ENCODE measurements at regions not wholly inside any gene's neighbourhood (a gene's known extent, or its start where the extent isn't known, plus 50 kb on each side); places are given as distances from the start of the nearest gene placed in this dataset.
"Not testable (repeated sequence)": the region's sequence is repeated elsewhere in the genome, so short reads cannot be mapped to it uniquely, and the experiment has no call there.

DNA sequence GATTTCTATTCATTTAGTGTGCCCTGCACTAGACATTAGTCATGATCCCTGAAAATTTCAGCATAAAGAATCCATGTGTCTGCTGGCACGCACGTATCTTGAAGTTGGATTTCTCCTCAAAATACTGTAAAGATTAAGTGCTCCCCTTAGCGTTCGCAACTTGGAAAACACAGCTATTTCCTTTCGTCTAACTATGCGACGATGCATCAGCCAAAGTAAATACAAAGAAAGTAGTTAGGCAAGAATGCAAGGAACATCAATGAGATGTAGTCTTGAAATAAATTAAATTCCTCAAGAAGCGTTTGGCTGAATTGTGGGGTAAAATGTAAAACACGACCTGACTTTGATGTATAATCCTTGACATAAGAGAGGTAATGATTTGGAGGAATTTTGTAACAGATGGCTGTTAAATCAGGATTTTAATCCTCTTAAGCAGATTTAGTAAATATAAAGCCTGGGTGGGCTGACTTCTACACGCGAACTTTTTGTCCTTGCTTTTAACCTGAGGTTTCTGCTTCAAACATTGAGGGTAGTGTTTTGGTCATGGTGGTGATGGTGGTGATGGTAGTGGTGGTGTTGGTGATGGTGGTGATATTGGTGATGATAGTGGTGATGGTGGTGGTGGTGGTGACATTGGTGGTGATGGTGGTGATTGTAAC lies 88.2 kb downstream of the FOXF2 start:
- no peak overlapping the region for H3K27ac Mint-ChIP-seq
- no peaks in the 10 kb centered on the region for H3K36me3 Mint-ChIP-seq
- no peak overlapping the region for H3K4me3 Mint-ChIP-seq
- H3K4me1 Mint-ChIP-seq, result no peaks in the 10 kb centered on the region
- H3K9me3 Mint-ChIP-seq, result no peaks in the 10 kb centered on the region
- DNase-seq (ENCODE audit: low spot score in 2 of 2) (no peak), ATAC-seq (no peak)

GRCh38 chr6:1478163-1478826 lies 88.9 kb downstream of the FOXF2 start:
- DNase-seq (ENCODE audit: low spot score in 2 of 2); H3K4me3 Mint-ChIP-seq; ATAC-seq; H3K9me3 Mint-ChIP-seq; H3K4me1 Mint-ChIP-seq; H3K36me3 Mint-ChIP-seq; H3K27ac Mint-ChIP-seq: not testable (repeated sequence)

GRCh38 chr6:1479095-1479494 lies 89.7 kb downstream of the FOXF2 start:
- no peak overlapping the region for H3K27ac Mint-ChIP-seq
- DNase-seq (ENCODE audit: low spot score in 2 of 2) (no peak), ATAC-seq (no peak)
- H3K4me1 Mint-ChIP-seq, result no peaks in the 10 kb centered on the region
- no peaks in the 10 kb centered on the region for H3K9me3 Mint-ChIP-seq
- no peaks in the 10 kb centered on the region for H3K36me3 Mint-ChIP-seq
- H3K4me3 Mint-ChIP-seq, result no peak overlapping the region

- Mint-ChIP-seq H3K4me1 (no peaks in the 10 kb centered on the region), H3K9me3 (no peaks in the 10 kb centered on the region), H3K4me3 (no peak overlapping the region), H3K27ac (no peak overlapping the region), H3K36me3 (no peaks in the 10 kb centered on the region)
- ATAC-seq (no peak), DNase-seq (ENCODE audit: low spot score in 2 of 2) (no peak)
These were observed 90.3 kb downstream of the FOXF2 start for GRCh38 chr6:1479601-1480221.

DNA sequence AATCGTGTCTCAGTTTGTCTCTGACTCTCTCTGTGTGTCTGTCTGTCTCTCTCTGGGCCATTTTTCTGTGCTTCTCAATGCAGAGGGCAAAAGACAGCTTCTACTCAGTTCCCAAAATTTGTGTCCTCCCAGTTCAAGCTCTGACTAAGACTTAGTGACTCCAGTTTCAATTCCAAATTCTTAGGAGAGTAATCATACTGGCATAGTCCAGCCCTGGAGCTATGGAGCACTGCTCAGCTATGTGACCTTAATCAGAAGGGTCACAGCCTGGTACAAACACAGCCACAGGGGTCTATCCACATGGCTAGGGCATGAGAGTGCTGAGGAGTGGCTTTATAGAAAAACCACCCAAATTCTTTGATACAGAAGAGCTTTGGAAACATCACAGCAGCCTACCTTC lies 91.9 kb downstream of the FOXF2 start:
- Mint-ChIP-seq H3K36me3 (no peaks in the 10 kb centered on the region), H3K4me1 (no peaks in the 10 kb centered on the region), H3K9me3 (no peaks in the 10 kb centered on the region), H3K4me3 (no peak overlapping the region), H3K27ac (no peak overlapping the region)
- no peak for ATAC-seq
- DNase-seq (ENCODE audit: low spot score in 2 of 2), result no peak

DNA sequence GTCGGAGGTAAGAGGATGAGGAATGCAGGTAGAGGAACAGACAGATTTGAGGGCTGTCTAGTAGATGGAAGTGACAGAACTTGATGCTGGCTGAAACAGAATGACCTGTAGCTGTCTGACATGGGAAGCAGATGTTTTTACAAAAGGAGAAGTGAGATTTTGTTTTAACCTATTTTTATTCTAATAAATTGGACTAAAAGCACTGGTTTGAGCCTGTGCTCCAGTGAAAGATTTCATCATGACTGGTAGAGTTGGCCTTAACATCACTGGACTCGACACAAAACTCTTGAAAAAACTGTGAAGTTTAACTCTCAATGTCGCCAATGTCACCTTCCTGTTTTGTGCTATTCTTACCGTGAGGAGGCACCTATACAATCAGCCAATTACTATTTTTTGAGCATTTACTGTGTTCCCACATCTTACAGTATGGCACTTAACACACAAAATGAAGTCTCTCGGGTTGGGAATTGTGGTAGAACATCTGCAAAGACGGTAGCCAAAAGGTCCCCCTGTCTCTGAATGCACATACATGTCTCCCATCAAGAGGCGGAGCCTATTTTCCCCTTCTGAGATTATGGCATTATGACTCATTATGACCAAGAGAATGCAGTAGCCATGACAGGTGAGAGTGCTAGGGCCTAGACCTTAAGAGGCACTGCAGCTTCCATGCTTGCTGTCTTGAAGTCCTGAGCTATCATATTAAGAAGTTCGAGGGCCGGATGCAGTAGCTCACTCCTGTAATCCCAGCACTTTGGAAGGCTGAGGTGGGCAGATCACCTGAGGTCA lies 93.2 kb downstream of the FOXF2 start:
- Mint-ChIP-seq H3K4me3 (no peak overlapping the region), H3K4me1 (no peaks in the 10 kb centered on the region), H3K27ac (no peak overlapping the region), H3K36me3 (no peaks in the 10 kb centered on the region), H3K9me3 (no peaks in the 10 kb centered on the region)
- DNase-seq (ENCODE audit: low spot score in 2 of 2) (no peak), ATAC-seq (no peak)

DNA sequence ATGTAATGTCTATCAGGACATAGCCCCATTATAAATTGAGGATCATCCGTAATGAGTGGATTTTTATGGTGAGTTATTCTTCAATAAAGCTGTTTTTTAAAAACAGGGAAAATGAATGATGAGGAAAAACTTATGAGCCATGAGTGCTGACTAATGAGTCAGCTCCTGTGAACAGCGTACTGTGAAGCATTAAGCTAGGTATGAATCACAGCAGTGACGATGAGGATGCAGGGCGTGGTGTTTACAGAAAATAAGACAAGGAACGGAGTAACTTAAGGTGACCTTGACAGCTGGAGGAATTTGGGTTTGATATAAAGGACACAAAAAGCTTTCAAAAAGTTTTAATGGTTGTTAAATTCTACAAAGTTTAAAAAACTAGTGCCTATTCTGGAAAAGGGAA lies 96.3 kb downstream of the FOXF2 start:
- H3K27ac Mint-ChIP-seq, result no peak overlapping the region
- H3K4me1 Mint-ChIP-seq, result no peaks in the 10 kb centered on the region
- DNase-seq (ENCODE audit: low spot score in 2 of 2), result no peak
- ATAC-seq, result peak; percentile 62
- H3K4me3 Mint-ChIP-seq, result no peak overlapping the region
- no peaks in the 10 kb centered on the region for H3K9me3 Mint-ChIP-seq
- no peaks in the 10 kb centered on the region for H3K36me3 Mint-ChIP-seq

- no peaks in the 10 kb centered on the region for H3K9me3 Mint-ChIP-seq
- no peaks in the 10 kb centered on the region for H3K36me3 Mint-ChIP-seq
- DNase-seq (ENCODE audit: low spot score in 2 of 2) (no peak), ATAC-seq (peak; percentile 45)
- no peak overlapping the region for H3K27ac Mint-ChIP-seq
- no peaks in the 10 kb centered on the region for H3K4me1 Mint-ChIP-seq
- no peak overlapping the region for H3K4me3 Mint-ChIP-seq
These were observed 97.0 kb downstream of the FOXF2 start for GRCh38 chr6:1486387-1486786.

- H3K27ac Mint-ChIP-seq, result no peak overlapping the region
- H3K9me3 Mint-ChIP-seq, result no peaks in the 10 kb centered on the region
- ATAC-seq, result no peak
These were observed 97.9 kb downstream of the FOXF2 start for GRCh38 chr6:1487239-1487638.

DNA sequence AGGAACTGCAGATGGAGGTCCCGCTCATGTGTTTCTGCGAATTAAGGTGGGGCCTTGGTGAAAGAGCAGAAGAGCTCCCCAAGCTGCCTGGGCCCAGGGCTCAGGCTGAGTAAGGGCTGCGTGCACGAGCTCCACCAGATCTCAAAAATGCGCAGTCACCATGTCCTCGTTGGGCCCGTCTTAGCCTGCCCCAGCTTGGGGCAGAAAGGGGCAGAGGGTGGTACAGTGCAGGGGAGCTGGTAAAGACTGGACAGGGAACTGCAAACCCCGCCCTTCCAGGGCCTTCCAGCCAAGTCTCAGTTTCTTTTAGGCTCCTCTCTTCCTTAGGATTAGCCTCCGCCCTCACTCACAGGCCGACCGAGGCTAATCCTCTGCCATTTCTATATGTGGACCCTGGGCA lies 101.6 kb downstream of the FOXF2 start:
- DNase-seq (ENCODE audit: low spot score in 2 of 2) (no peak), ATAC-seq (no peak)
- Mint-ChIP-seq H3K36me3 (no peaks in the 10 kb centered on the region), H3K9me3 (no peaks in the 10 kb centered on the region), H3K27ac (no peak overlapping the region), H3K4me1 (no peaks in the 10 kb centered on the region), H3K4me3 (no peak overlapping the region)

More at GRCh38 chr6:1487239-1487638, 97.9 kb downstream of the FOXF2 start:
- H3K36me3 Mint-ChIP-seq, result no peaks in the 10 kb centered on the region
- no peaks in the 10 kb centered on the region for H3K4me1 Mint-ChIP-seq
- no peak overlapping the region for H3K4me3 Mint-ChIP-seq
- no peak for DNase-seq (ENCODE audit: low spot score in 2 of 2)

DNA sequence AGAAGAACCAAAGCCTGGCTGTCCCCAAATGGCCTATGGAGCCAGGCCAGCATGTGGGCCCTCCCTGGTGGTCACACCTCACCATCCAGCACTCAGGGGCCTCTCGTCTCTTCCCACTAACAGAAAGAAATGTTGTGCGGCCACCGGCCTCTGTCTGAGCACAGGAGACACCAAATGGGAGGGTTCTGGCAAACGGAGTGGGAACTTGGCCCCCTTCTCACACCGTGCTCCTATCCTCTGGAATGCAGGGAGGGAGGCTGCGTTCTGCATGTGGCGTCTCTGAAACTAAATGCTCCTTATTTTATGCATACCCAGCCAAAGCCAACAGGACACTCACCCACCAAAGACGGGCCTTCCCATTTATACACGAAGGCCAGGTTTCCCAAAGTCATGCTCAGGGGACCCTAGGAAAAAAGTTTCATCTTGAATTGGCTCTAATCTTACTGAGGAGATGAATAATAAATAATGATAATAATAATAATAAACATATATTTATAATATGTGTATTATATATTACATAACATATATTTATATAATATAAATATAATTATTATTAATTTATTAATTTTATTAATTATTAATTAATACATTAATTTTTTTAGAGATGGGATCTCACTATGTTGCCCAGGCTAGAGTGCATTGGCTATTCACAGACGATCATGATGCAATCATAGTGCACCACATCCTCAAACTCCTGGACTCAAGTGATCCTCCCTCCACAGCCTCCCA lies 102.4 kb downstream of the FOXF2 start:
- H3K4me3 Mint-ChIP-seq, result no peak overlapping the region
- H3K9me3 Mint-ChIP-seq, result peaks cover 3% of the 10 kb centered on the region
- no peak overlapping the region for H3K27ac Mint-ChIP-seq
- DNase-seq (ENCODE audit: low spot score in 2 of 2) (no peak), ATAC-seq (no peak)
- H3K36me3 Mint-ChIP-seq, result no peaks in the 10 kb centered on the region
- no peaks in the 10 kb centered on the region for H3K4me1 Mint-ChIP-seq

GRCh38 chr6:1494671-1495070 lies 105.3 kb downstream of the FOXF2 start:
- no peak overlapping the region for H3K27ac Mint-ChIP-seq
- H3K36me3 Mint-ChIP-seq, result no peaks in the 10 kb centered on the region

DNA sequence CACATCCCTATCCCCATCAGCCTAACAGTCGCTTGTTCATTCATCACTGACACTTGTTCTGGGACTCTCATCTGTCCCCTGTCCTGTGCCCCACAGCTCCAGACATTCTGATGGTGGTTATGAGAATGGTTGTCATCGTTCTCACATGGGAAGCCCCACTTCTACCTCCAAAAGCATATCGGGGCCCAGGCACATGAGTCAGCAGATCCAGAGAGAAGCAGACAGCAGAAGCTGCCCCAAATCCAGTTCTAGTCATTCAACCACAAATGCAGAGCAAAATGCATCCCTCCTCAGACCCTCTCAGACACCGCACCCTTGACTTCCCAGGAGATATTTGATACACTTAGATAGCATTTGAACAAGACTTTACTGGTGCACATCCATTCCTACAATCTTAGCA lies 106.0 kb downstream of the FOXF2 start:
- ATAC-seq, result no peak
- no peak for DNase-seq (ENCODE audit: low spot score in 2 of 2)
- Mint-ChIP-seq H3K27ac (no peak overlapping the region), H3K9me3 (peaks cover 3% of the 10 kb centered on the region), H3K4me3 (no peak overlapping the region), H3K36me3 (no peaks in the 10 kb centered on the region), H3K4me1 (no peaks in the 10 kb centered on the region)

More at GRCh38 chr6:1494671-1495070, 105.3 kb downstream of the FOXF2 start:
- Mint-ChIP-seq H3K9me3 (peaks cover 3% of the 10 kb centered on the region), H3K4me3 (no peak overlapping the region), H3K4me1 (no peaks in the 10 kb centered on the region)
- no peak for ATAC-seq
- DNase-seq (ENCODE audit: low spot score in 2 of 2), result no peak

GRCh38 chr6:1496092-1496491 lies 106.7 kb downstream of the FOXF2 start:
- DNase-seq (ENCODE audit: low spot score in 2 of 2) (no peak), ATAC-seq (no peak)
- H3K36me3 Mint-ChIP-seq, result no peaks in the 10 kb centered on the region
- no peaks in the 10 kb centered on the region for H3K4me1 Mint-ChIP-seq
- H3K27ac Mint-ChIP-seq, result no peak overlapping the region
- no peak overlapping the region for H3K4me3 Mint-ChIP-seq
- H3K9me3 Mint-ChIP-seq, result peaks cover 3% of the 10 kb centered on the region
